PC-3 (cell line): ENCODE measurements at regions not wholly inside any gene's neighbourhood (a gene's known extent, or its start where the extent isn't known, plus 50 kb on each side); places are given as distances from the start of the nearest gene placed in this dataset.
"Not testable (repeated sequence)": the region's sequence is repeated elsewhere in the genome, so short reads cannot be mapped to it uniquely, and the experiment has no call there.

Experiments
- ATAC-seq: fragments of 200-7000 bp; cut with Tn5 transposase; 2 replicates; pipeline ENCODE4 v1.9.1; 2020; ENCODE audit warnings: mild to moderate bottlenecking, moderate library complexity
- BruUV-seq: library from RNA; stranded (reverse); fragments of 400-500 nt; replicated peaks from 2 replicates; lab custom pipeline; 2021; lab: Mats Ljungman, UMichigan
- CTCF ChIA-PET: fragments of 300-600 bp; sonication (Branson Sonifier 250); formaldehyde crosslinking; loops from one replicate; lab custom pipeline; 2022; ENCODE audit warnings: antibody characterized with exemption; lab: Charles Lee
- POLR2A ChIA-PET: fragments of 300-600 bp; sonication (Branson Sonifier 250); formaldehyde crosslinking; loops from one replicate; lab custom pipeline; 2022; ENCODE audit warnings: antibody characterized with exemption; ENCODE audit not compliant: unreplicated experiment; lab: Charles Lee
- DNase-seq: peaks from one replicate; pipeline ENCODE4 v3.0.0-alpha.2; 2015
- H2AFZ ChIP-seq: fragments of 300-600 bp; sonication (generic); 2 replicates; pipeline ENCODE4 v1.6.0; 2016; ENCODE audit warnings: antibody characterized with exemption, low read length
- H3F3A ChIP-seq: fragments of 300-600 bp; sonication (generic); one replicate; pipeline ENCODE4 v1.6.0; 2017; ENCODE audit warnings: antibody characterized with exemption, low read length, control low read depth, mild to moderate bottlenecking; ENCODE audit not compliant: unreplicated experiment
- H3K27ac ChIP-seq: fragments of 300-600 bp; sonication (generic); 2 replicates; pipeline ENCODE4 v1.5.1; 2016; ENCODE audit warnings: mild to moderate bottlenecking, low read length
- H3K27me3 ChIP-seq: fragments of 300-600 bp; sonication (generic); 2 replicates; pipeline ENCODE4 v1.6.1; 2016; ENCODE audit warnings: low read length, mixed read lengths
- H3K36me3 ChIP-seq: fragments of 300-600 bp; sonication (generic); 2 replicates; pipeline ENCODE4 v1.6.1; 2016; ENCODE audit warnings: low read depth, mixed run types, low read length, mixed read lengths
- H3K4me1 ChIP-seq: fragments of 300-600 bp; sonication (generic); 2 replicates; pipeline ENCODE4 v1.5.1; 2016; ENCODE audit warnings: low read length; ENCODE audit not compliant: insufficient read depth
- H3K4me2 ChIP-seq: fragments of 300-600 bp; sonication (generic); 2 replicates; pipeline ENCODE4 v1.6.0; 2016; ENCODE audit warnings: low read length
- H3K4me3 ChIP-seq: fragments of 300-600 bp; sonication (generic); 2 replicates; pipeline ENCODE4 v1.5.1; 2016; ENCODE audit warnings: mild to moderate bottlenecking, low read length, mixed read lengths
- H3K79me2 ChIP-seq: fragments of 300-600 bp; sonication (generic); 2 replicates; pipeline ENCODE4 v1.6.1; 2017; ENCODE audit warnings: low read length, mixed read lengths
- H3K9ac ChIP-seq: fragments of 300-600 bp; sonication (generic); 2 replicates; pipeline ENCODE4 v1.6.0; 2016; ENCODE audit warnings: mild to moderate bottlenecking, low read length
- H3K9me2 ChIP-seq: fragments of 300-600 bp; sonication (generic); replicated peaks from 2 replicates; pipeline ENCODE4 v1.6.1; 2016; ENCODE audit warnings: mixed run types, low read length, mixed read lengths
- H3K9me3 ChIP-seq: fragments of 300-600 bp; sonication (generic); 2 replicates; pipeline ENCODE4 v1.6.1; 2016; ENCODE audit warnings: low read length, mixed read lengths
- H4K20me1 ChIP-seq: fragments of 300-600 bp; sonication (generic); 2 replicates; pipeline ENCODE4 v1.6.1; 2016; ENCODE audit warnings: low read length, mixed read lengths
- CTCF ChIP-seq: fragments of 300-600 bp; sonication (generic); conservative IDR thresholded peaks from 2 replicates; pipeline ENCODE4 v1.5.1; 2017; ENCODE audit warnings: antibody characterized with exemption, low read depth, mild to moderate bottlenecking, low read length
- EZH2 ChIP-seq: fragments of 300-600 bp; sonication (generic); IDR thresholded peaks from one replicate; pipeline ENCODE4 v1.6.1; 2017; ENCODE audit warnings: antibody characterized with exemption, mild to moderate bottlenecking, low read length; ENCODE audit not compliant: unreplicated experiment
- EZH2phosphoT487 ChIP-seq: fragments of 300-600 bp; sonication (generic); IDR thresholded peaks from 2 replicates; pipeline ENCODE4 v1.6.1; 2018; ENCODE audit warnings: mild to moderate bottlenecking, antibody characterized with exemption, low read length, borderline replicate concordance
- intact Hi-C: fragments of 100-400 bp; cut with micrococcal nuclease; formaldehyde crosslinking; loops from 2 replicates; pipeline ENCODE4 v1.9.0; 2023

- H3K27ac ChIP-seq: no peak overlapping the region
- H3K79me2 ChIP-seq: no peaks in the 10 kb centered on the region
- ChIA-PET POLR2A (no interaction called here), CTCF (no interaction called here)
- H3K9me3 ChIP-seq: no peaks in the 10 kb centered on the region
- no peaks in the 10 kb centered on the region for H3K4me1 ChIP-seq
- H4K20me1 ChIP-seq: no peaks in the 10 kb centered on the region
- no TSS peak for BruUV-seq
- ATAC-seq (peak; percentile 50), DNase-seq (peak; percentile 55)
- H3K4me3 ChIP-seq: no peak overlapping the region
- no peak overlapping the region for H2AFZ ChIP-seq
- no peaks in the 10 kb centered on the region for H3K27me3 ChIP-seq
- no peaks in the 10 kb centered on the region for H3F3A ChIP-seq
- TF ChIP-seq EZH2 (no peak), EZH2phosphoT487 (no peak), CTCF (no peak)
- no peaks in the 10 kb centered on the region for H3K36me3 ChIP-seq
- H3K9me2 ChIP-seq: no peaks in the 10 kb centered on the region
- no peak overlapping the region for H3K9ac ChIP-seq
- no peak overlapping the region for H3K4me2 ChIP-seq
- intact Hi-C loops: no loop called here
These were observed 322.8 kb upstream of the GJE1 start for GRCh38 chr6:141809901-141810300.

DNA sequence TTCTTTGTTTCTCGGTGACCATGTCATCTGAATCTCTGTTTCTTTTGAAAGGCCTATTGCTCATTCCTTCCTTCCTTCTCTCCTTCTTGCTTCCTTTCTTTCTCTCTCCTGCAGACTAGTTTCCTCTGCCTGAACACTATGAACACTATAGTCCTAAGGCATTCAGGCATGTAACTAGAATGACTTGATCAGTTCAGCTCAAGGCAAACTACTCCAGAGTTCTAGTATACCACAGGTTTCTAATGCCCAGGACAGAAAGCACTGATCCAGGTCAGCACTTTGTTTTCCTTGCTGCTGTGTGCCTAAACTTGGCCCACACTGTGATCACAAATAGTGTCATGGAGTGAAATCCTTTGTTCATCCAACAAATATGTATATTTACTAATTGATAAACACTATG lies 324.1 kb upstream of the GJE1 start:
- no peaks in the 10 kb centered on the region for H3K79me2 ChIP-seq
- H3K36me3 ChIP-seq: no peaks in the 10 kb centered on the region
- no peaks in the 10 kb centered on the region for H3K9me3 ChIP-seq
- H3K27ac ChIP-seq: no peak overlapping the region
- no peak for ATAC-seq
- no peak overlapping the region for H3K4me2 ChIP-seq
- no peak overlapping the region for H3K4me3 ChIP-seq
- no TSS peak for BruUV-seq
- TF ChIP-seq EZH2phosphoT487: no peak
- no peak for TF ChIP-seq CTCF
- no peak for TF ChIP-seq EZH2
- CTCF ChIA-PET: no interaction called here
- H3F3A ChIP-seq: no peaks in the 10 kb centered on the region
- no peaks in the 10 kb centered on the region for H3K4me1 ChIP-seq
- H3K27me3 ChIP-seq: no peaks in the 10 kb centered on the region
- DNase-seq: no peak
- intact Hi-C loops: no loop called here
- H2AFZ ChIP-seq: no peak overlapping the region
- H4K20me1 ChIP-seq: no peaks in the 10 kb centered on the region
- no peak overlapping the region for H3K9ac ChIP-seq
- no peaks in the 10 kb centered on the region for H3K9me2 ChIP-seq
- POLR2A ChIA-PET: no interaction called here

DNA sequence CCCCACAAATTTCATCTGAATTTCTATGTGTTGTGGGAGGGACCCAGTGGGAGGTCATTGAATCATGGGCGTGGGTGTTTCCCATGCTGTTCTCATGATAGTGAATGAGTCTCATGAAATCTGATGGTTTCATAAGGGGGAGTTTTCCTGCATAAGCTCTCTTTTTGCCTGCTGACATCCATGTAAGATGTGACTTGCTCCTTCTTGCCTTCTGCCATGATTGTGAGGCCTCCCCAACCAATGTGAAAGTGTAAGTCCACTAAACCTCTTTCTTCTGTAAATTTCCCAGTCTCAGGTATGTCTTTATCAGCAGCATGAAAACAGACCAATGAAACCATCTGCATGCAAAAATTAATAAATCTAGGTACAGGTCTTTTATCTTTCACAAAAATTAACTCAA lies 331.8 kb upstream of the GJE1 start:
- ATAC-seq, CTCF ChIA-PET, H3K79me2 ChIP-seq: not testable (repeated sequence)

More for the DNA sequence above, 331.8 kb upstream of the GJE1 start:
- H3K9me3 ChIP-seq, H3K27ac ChIP-seq, H2AFZ ChIP-seq, H3F3A ChIP-seq, H3K9me2 ChIP-seq, DNase-seq, H3K9ac ChIP-seq, H3K4me1 ChIP-seq, POLR2A ChIA-PET, H3K4me2 ChIP-seq, H3K27me3 ChIP-seq, H4K20me1 ChIP-seq, BruUV-seq, H3K36me3 ChIP-seq, H3K4me3 ChIP-seq, intact Hi-C loops: not testable (repeated sequence)
